Fibroblast of mammary gland (primary cell): ENCODE measurements at regions not wholly inside any gene's neighbourhood (a gene's known extent, or its start where the extent isn't known, plus 50 kb on each side); places are given as distances from the start of the nearest gene placed in this dataset.

Experiments
- DNase-seq: peaks from one replicate; pipeline ENCODE4 v3.0.0-alpha.2; 2010; ENCODE audit warnings: low read depth
- H3K4me3 ChIP-seq: 2 replicates; pipeline ENCODE4 v1.5.1; 2011; ENCODE audit warnings: low read depth, mild to moderate bottlenecking, low read length, moderate library complexity; ENCODE audit not compliant: control insufficient read depth
- TF ChIP-seq, protein P1 (sequence below): conservative IDR thresholded peaks from 2 replicates; pipeline ENCODE4 v1.5.1; 2011; ENCODE audit warnings: low read depth, low read length, inconsistent platforms; ENCODE audit not compliant: control insufficient read depth, insufficient read depth

DNA sequence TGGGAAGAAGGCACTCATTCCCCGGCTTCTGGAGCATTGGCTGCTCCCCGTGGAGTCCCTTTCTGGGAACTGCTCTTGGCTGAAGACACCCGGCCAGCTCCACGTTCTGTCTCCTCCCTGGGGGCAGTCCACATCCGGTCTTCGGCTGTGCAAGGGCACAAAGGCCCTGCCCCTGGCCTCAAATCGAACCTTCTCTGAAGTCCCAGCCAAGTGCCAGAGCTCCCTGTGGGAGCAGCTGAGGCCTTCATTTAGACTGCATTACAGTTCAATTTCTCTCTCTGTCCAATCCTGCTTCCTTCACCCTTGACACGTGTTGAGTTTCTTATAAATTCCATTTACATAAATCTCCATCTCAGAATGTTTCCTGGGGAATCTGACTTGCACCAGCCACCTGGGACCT lies 132.9 kb upstream of the POU3F1 start:
- DNase-seq = no peak
- H3K4me3 ChIP-seq = no peak overlapping the region
- TF ChIP-seq, protein P1, sequence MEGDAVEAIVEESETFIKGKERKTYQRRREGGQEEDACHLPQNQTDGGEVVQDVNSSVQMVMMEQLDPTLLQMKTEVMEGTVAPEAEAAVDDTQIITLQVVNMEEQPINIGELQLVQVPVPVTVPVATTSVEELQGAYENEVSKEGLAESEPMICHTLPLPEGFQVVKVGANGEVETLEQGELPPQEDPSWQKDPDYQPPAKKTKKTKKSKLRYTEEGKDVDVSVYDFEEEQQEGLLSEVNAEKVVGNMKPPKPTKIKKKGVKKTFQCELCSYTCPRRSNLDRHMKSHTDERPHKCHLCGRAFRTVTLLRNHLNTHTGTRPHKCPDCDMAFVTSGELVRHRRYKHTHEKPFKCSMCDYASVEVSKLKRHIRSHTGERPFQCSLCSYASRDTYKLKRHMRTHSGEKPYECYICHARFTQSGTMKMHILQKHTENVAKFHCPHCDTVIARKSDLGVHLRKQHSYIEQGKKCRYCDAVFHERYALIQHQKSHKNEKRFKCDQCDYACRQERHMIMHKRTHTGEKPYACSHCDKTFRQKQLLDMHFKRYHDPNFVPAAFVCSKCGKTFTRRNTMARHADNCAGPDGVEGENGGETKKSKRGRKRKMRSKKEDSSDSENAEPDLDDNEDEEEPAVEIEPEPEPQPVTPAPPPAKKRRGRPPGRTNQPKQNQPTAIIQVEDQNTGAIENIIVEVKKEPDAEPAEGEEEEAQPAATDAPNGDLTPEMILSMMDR = no peak

GRCh38 chr1:38178216-38178615 lies 131.6 kb upstream of the POU3F1 start:
- H3K4me3 ChIP-seq = no peak overlapping the region
- TF ChIP-seq, protein P1 = no peak
- no peak for DNase-seq

- DNase-seq = no peak
- TF ChIP-seq, protein P1 = no peak
- H3K4me3 ChIP-seq = no peak overlapping the region
Measured at GRCh38 chr1:38175121-38175520, 128.5 kb upstream of the POU3F1 start.

- DNase-seq = no peak
- H3K4me3 ChIP-seq = no peak overlapping the region
- TF ChIP-seq, protein P1 = no peak
Measured at GRCh38 chr1:38173848-38174247, 127.3 kb upstream of the POU3F1 start.

DNA sequence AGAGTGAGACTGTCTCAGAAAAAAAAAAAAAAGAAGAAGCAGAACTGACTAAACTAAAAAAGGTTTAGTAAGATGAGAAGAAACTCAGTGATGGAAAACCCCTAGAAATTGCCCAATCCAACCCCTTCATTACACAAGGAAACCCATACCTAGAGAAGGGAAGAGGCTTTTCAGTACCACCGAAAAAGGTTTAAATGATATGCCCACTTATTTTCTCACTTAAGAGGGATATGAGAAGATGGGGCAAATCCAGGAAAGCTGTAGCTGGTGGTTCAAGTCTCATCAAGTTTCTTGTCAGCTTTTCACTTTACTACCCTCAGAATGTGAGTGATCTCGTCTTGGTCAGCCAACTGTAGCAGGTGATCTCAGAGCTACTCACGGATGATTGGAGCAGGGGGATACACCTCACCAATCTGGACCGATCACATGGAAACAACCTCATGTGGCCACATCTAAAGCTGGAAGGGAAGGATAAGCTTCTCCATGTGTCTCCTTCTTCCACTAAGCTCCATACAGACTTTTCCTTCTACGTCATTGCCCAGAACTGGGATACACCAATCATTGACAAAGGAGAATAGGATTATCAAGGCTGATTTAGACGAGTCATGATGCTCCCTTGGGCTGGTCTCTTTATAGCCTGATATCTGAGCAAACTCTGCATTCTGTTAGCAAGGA lies 126.7 kb upstream of the POU3F1 start:
- H3K4me3 ChIP-seq = no peak overlapping the region
- no peak for DNase-seq
- TF ChIP-seq, protein P1 = no peak

GRCh38 chr1:38169121-38169520 lies 122.5 kb upstream of the POU3F1 start:
- no peak for DNase-seq
- no peak overlapping the region for H3K4me3 ChIP-seq

More at GRCh38 chr1:38169121-38169520, 122.5 kb upstream of the POU3F1 start:
- TF ChIP-seq, protein P1 = no peak
